Urinary bladder (tissue), 3 donors: ENCODE measurements at regions not wholly inside any gene's neighbourhood (a gene's known extent, or its start where the extent isn't known, plus 50 kb on each side); places are given as distances from the start of the nearest gene placed in this dataset.

ENCODE experiments used
- DNase-seq: peaks from one replicate; pipeline ENCODE4 v3.0.0-alpha.2; 2015; ENCODE audit errors: extremely low spot score
- H3K27ac ChIP-seq: one replicate; pipeline ENCODE4 v1.5.1; 2013; ENCODE audit warnings: low read depth, mild to moderate bottlenecking, moderate library complexity
- H3K36me3 ChIP-seq: one replicate; pipeline ENCODE4 v1.6.1; 2013; ENCODE audit warnings: mild to moderate bottlenecking, moderate library complexity; ENCODE audit not compliant: insufficient read depth
- H3K4me1 ChIP-seq: one replicate; pipeline ENCODE4 v1.6.1; 2013; ENCODE audit warnings: mild to moderate bottlenecking, moderate library complexity; ENCODE audit not compliant: insufficient read depth
- H3K4me3 ChIP-seq: one replicate; pipeline ENCODE4 v1.5.1; 2013; ENCODE audit warnings: low read depth, low read length
- WGBS: extraction: QIAGEN DNeasy Blood & Tissue Kit; methylation state at CpG from one replicate; pipeline ENCODE4 v1.1.7; 2013; 5-methylcytosine and 5-hydroxymethylcytosine counted together
- donor health status: healthy with polysubstance abuse.
- donor health status: healthy.

DNA sequence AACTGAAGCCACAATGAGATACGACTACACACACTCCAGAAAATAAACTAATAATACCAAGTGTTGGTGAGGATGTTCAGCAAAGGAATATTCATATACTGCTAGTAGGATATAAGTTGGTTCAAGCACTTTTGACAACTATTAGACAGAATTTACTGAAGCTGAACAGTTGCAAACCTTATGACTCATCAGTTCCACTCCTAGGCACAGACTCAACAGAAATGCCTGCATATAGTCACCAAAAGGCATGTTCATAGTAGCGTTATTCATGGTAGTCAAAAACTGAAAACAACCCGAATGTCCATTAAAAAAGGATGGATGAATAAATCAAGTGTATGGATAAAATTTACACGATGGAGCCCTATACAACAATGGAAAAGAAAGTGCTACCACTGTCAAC is 232.0 kb downstream of the ANAPC1 start:
- WGBS, result 93% methylated on average over 4 of the region's 4 CpGs

DNA sequence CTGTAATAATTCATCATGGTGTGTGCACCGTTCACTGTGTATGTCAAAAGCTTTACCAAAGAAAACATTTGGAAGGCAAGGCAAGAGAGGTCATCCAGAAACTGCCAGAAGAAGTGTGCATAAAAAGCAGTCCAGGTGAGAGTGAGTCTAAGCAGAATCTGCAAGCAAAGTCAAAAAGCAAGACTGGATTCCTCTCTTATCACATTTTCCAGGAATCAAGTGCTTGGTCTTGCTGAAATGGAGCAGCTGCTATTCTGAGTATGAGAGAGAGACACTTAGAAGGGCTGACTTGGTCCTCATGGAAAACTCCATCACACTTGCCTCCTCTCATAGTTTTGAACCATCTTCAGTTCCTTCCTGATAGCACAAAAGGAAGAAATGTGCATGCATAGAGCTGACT is 231.3 kb downstream of the ANAPC1 start:
- no peak overlapping the region for H3K27ac ChIP-seq
- DNase-seq, result no peak
- 29% methylated on average over 1 of the region's 1 CpG for WGBS

More for the DNA sequence above, 232.0 kb downstream of the ANAPC1 start:
- no peaks in the 10 kb centered on the region for H3K36me3 ChIP-seq
- DNase-seq, result no peak
- no peak overlapping the region for H3K27ac ChIP-seq
- no peak overlapping the region for H3K4me3 ChIP-seq
- H3K4me1 ChIP-seq, result no peaks in the 10 kb centered on the region

DNA sequence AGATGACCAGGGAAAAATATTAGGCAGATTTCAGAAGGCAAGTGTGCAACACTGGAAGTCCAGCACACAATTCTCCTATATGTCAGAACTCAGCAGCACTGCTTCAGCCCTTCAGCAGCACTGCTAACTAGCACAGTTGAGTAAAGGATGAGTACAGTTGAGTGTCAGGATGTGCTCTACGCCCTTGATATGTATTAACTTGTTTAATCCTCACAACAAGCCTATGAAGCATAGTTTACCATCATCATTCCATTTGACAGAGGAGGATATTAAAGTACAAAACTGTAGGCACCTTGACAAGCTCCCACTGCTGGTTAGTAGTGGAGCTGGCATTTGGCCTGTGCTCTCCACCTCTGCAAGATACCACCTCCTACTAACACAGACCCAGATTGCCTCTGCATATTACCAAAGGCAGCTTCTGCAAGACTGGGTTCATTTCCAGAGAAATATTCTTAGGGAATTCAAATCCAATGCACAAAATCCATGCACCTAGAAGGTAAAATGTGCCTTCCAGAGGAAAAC is 230.8 kb downstream of the ANAPC1 start:
- WGBS, result 71% methylated on average over 1 of the region's 1 CpG
- no peak for DNase-seq
- no peaks in the 10 kb centered on the region for H3K36me3 ChIP-seq
- H3K4me1 ChIP-seq, result no peaks in the 10 kb centered on the region
- no peak overlapping the region for H3K27ac ChIP-seq
- no peak overlapping the region for H3K4me3 ChIP-seq

More for the DNA sequence above, 231.3 kb downstream of the ANAPC1 start:
- no peak overlapping the region for H3K4me3 ChIP-seq
- no peaks in the 10 kb centered on the region for H3K4me1 ChIP-seq
- no peaks in the 10 kb centered on the region for H3K36me3 ChIP-seq

DNA sequence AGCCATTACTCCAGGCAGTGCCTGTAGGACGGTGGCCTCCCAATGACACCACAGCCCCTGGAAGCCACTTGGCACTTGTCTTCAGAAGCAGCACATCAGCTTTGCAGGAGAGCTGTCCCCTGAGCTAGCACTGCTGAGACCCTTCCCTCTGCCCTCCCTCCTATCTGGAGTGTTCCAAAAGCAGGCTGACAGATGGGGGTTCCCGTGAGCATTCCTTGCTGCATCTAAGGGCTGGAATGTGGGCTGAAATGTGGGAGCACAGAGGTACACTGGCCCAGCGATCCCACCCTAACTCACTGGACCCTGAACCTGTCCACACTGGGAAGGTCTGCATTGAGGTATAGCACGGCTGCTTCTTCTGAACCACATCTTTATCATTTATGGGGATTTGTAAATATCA is 230.1 kb downstream of the ANAPC1 start:
- no peak for DNase-seq
- Histone ChIP-seq H3K4me3 (no peak overlapping the region), H3K27ac (no peak overlapping the region), H3K4me1 (no peaks in the 10 kb centered on the region), H3K36me3 (no peaks in the 10 kb centered on the region)
- 72% methylated on average over 4 of the region's 4 CpGs for WGBS

DNA sequence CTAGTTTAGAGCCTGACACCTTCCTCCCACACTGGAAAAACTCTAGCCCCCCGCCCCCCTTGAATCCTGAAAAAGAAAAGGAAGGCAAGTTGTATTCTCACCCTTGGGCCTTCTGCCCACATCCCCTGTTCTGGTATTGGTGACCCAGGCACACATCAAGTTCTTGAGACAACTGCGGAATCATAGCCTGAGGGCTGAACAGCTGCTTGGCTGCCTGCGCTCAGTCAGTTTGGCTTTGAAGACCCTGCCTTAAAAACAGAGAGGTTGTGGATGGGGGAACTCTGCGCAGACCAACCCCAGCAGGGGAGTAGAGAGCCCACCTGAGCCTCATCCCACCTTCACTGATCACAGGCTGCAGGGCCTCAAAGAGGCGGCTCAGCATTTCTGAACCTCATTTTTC is 229.2 kb downstream of the ANAPC1 start:
- no peaks in the 10 kb centered on the region for H3K36me3 ChIP-seq
- H3K4me3 ChIP-seq, result no peak overlapping the region
- DNase-seq, result no peak
- no peaks in the 10 kb centered on the region for H3K4me1 ChIP-seq
- H3K27ac ChIP-seq, result no peak overlapping the region
- 95% methylated on average over 5 of the region's 5 CpGs for WGBS

DNA sequence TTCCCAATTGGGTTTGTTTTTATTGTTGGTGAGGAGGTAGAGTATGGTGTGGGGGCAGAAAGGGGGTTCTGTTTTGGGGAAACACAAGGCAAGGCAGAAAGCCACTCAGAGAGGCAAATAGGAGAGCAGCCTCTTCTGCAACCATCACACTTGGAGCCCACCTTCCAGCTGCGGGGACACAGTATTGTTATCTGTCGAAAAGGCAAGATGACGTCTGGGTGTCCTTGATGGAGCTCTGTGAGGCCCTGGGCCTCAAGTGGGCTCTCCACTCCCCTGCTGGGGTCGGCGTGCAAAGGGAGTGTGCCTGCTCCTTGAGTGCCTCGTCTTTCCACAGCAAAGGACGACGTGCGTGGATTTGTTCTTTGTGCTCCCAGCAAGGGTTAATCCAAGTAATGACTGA is 227.6 kb downstream of the ANAPC1 start:
- H3K27ac ChIP-seq, result no peak overlapping the region
- H3K36me3 ChIP-seq, result no peaks in the 10 kb centered on the region
- no peak for DNase-seq
- 95% methylated on average over 9 of the region's 9 CpGs for WGBS
- no peak overlapping the region for H3K4me3 ChIP-seq
- H3K4me1 ChIP-seq, result no peaks in the 10 kb centered on the region

DNA sequence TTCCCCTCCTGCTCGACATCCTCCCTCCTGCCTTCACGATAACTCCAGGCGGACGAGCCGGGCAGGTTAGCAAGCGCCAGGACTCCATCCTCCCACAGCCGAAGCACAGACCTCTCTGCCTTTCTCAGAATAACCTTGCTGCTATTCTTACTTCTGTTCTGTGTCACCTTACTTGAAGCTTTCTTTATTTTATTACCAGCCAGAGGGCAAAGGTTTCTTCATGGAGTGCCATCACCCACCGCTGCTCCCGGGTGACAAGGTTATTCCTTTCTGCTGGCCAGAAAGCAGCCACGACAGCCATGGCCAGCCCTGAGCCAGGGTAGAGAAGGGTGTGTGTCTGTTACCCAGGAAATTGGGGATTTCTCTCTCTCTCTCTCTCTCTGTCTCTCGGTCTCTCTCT is 227.1 kb downstream of the ANAPC1 start:
- Histone ChIP-seq H3K4me3 (no peak overlapping the region), H3K27ac (no peak overlapping the region), H3K36me3 (no peaks in the 10 kb centered on the region), H3K4me1 (no peaks in the 10 kb centered on the region)
- WGBS, result 80% methylated on average over 11 of the region's 11 CpGs
- DNase-seq, result no peak

DNA sequence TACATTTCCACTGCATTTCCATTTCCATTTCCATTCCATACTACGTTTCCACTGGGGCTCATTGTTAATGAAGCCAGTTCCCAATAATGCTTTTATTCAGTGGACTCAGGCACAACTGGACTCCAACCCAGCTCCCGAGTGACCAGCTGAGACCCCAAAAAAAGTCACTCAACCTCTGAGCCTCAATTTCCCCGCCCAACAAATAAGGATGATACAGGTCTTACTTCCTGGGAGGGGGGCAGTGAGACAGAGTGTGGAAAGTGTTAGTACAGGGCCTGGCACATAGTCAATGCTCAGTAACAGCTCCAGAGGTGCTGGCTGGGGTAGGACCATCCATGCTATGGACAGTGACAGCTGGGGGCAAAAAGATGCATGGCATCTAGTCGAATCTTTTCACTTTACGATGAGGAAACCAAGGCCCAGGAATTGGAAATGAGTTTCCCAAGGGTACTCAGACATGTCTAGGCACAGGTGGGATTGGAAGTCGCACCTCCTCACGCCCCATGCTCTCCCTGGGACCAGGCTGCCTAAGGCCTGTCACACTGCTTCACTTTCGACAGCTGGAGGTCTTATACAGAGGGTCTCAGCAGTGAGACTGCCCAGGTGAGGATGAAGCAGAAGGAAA is 226.5 kb downstream of the ANAPC1 start:
- no peak overlapping the region for H3K4me3 ChIP-seq
- 93% methylated on average over 8 of the region's 8 CpGs for WGBS
- H3K4me1 ChIP-seq, result no peaks in the 10 kb centered on the region
- H3K27ac ChIP-seq, result no peak overlapping the region
- no peak for DNase-seq
- no peaks in the 10 kb centered on the region for H3K36me3 ChIP-seq

DNA sequence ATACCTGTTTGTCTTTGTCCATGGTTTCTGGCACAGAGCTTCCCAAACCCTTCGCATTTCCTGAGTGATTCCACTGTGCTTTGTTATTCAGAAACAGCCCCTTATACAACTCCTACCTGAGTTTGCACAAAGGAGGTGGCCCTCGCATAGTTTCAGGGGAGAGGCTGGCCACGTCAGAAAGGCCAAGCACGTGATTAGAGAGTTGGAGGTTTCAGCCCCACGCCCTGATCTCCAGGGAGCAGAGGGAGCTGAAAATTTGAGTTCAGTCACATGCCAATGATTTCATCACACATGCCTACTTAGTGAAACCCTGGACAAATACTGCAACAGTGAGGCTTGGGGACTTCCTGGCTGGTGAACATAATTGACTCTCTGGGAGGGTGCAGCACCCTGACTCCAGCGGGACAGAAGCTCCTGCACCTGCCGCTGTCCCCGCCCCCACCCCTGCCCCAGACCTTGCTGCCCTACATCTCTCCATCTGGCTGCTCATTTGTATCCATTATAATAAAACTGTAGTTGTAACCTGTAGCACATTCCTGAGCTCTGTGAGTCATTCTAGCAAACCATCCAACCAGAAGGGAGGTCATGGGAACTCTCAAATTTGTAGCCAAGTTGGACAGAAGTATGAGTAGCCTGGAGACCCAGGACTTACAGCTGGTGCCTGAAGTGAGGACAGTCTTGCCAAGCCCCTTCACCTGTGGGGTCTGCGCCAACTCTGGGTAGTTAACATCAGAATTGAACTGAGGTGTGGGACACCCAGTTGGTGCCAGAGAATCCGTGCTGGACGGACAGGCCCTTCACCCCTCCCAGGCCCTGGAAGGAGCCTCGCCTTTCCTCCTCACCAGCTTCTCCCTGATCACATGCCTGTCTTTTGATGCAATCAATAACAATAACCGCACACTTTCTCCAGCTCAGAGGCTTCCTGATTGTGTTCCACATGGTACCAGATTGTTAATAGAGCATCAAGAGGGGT is 224.3 kb downstream of the ANAPC1 start:
- 75% methylated on average over 13 of the region's 13 CpGs for WGBS
- Histone ChIP-seq H3K4me1 (no peaks in the 10 kb centered on the region), H3K36me3 (no peaks in the 10 kb centered on the region), H3K27ac (peak overlapping the region; percentile 44), H3K4me3 (no peak overlapping the region)
- peak; percentile 65 for DNase-seq

DNA sequence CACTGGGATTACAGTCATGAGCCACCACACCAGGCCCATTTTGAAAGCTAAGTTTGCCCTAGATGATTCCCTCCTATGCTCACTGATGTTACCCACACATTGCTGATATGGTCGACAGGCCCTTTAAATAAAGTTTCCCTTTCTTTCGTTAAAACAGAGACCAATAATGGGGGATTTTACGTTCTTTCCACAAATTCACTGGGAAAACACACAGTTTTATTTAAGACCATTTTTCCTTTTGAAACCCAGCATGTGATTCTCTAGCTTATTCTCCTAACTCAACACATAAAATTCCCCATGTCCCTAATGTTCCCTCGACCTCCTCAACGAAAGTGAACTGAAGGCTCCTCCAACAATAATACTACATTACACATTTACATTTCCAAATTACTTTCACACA is 223.2 kb downstream of the ANAPC1 start:
- Histone ChIP-seq H3K36me3 (no peaks in the 10 kb centered on the region), H3K4me1 (no peaks in the 10 kb centered on the region), H3K4me3 (no peak overlapping the region), H3K27ac (no peak overlapping the region)
- WGBS, result 98% methylated on average over 5 of the region's 5 CpGs
- DNase-seq, result no peak

DNA sequence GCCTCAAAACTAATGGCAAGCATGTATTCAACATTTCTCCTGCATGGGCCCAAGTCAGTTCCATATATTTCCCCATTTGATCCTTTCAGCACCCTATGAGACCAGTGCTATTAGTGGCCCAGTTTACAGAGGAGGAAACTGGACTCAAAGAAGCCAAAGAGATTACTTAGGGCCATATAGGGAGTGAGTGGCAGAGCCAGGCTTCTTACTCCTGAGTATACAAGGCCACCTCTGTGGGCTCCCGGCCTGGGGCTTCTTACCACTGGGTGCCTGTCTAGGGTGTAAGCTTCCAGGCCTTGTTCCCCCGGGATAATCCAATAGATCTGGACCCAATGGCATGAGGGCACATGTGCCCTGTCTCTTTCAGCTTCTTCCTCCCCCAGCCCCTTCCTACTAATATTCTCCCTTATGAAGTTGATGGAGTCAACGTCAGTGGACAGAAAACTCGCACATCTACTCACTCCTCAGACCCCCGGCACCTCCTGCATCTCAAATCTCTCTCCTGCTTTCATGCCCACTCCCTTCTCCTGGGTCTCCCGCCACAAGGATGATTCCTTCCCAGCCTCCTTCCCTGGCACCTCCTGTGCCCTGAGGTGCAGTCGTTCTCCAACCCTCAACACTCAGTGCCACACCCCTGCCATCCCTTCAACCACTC is 222.6 kb downstream of the ANAPC1 start:
- DNase-seq, result no peak
- Histone ChIP-seq H3K27ac (no peak overlapping the region), H3K4me3 (no peak overlapping the region), H3K36me3 (no peaks in the 10 kb centered on the region), H3K4me1 (no peaks in the 10 kb centered on the region)
- 95% methylated on average over 7 of the region's 7 CpGs for WGBS

DNA sequence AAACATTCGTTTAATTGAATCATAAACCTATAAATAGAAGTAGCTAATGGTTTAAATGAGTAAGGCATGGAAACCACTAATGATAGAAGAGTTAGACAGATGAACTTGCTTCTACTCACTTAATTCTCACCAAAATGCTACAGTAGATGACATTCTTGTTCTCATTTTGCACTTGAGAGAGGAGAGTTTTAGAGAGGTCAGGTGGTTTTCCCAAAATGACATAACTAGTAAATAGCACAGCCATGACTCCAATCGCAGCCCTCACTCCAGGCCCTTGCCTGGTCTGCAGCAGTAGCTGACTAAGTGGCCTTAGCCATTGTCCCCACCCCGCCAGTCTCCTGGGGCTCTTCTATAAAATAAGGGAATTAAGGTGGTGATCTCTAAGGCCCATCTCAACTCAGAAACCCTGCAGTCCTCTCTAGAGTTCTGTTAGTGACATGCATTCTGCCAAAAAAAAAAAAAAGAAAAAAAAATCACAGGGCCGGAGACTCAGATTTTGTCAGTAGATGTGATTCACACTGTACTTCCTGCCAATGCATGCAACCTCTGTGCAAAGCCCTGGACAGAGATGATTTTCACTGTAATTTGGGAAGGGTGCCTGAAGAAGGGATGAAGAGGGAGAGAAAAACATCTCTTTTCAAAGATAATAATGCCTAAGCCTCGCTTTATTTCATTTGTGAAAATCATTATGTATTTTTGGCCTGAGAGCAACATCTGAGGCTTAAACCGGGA is 221.8 kb downstream of the ANAPC1 start:
- no peaks in the 10 kb centered on the region for H3K36me3 ChIP-seq
- DNase-seq, result no peak
- no peaks in the 10 kb centered on the region for H3K4me1 ChIP-seq
- H3K4me3 ChIP-seq, result no peak overlapping the region
- no peak overlapping the region for H3K27ac ChIP-seq
- WGBS, result 66% methylated on average over 6 of the region's 6 CpGs

DNA sequence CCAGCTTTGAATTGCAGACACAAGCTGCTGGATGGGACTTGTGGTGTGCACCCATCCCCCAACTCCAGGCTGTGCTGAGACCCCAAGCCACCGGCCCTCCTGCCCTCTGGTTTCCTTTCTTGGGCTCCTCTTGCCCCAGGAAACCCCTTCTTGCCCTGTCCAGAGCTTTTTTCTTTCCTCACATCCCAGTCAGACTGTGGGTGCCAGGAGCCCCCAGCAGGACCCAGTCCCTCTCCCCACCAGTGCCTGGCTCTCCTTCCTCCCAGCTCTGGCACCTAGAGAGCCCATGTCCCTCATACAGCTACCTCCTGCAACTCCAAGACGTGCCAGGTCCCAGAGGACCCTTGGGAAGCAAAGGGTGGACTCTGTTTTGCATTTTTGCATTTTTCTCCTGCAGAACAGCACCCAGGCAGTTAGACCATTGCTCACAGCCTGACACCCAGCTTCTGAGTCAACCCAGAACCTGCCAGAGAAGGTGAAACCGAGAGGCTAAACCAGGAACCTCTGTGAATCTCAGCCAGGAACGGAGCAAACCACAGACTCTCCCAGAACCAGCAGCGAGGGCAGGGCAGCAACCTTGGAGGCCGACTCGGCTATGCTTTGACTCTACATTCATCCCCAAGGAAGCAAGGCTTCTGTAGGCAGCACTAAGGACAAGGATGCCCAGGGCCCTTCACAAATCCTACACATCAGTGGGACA is 221.1 kb downstream of the ANAPC1 start:
- DNase-seq, result no peak
- H3K4me3 ChIP-seq, result no peak overlapping the region
- WGBS, result 75% methylated on average over 7 of the region's 7 CpGs
- no peak overlapping the region for H3K27ac ChIP-seq
- no peaks in the 10 kb centered on the region for H3K36me3 ChIP-seq
- H3K4me1 ChIP-seq, result no peaks in the 10 kb centered on the region
